Stimulated activated CD8-positive, alpha-beta memory T cell treated with anti-CD3 and anti-CD28 coated beads, Interleukin-15, amount 100 ng/mL, for 48 hours (primary cell): ENCODE measurements at regions not wholly inside any gene's neighbourhood (a gene's known extent, or its start where the extent isn't known, plus 50 kb on each side); places are given as distances from the start of the nearest gene placed in this dataset.

Experiments
- DNase-seq, 2 donors: peaks; one replicate each; pipeline ENCODE4 v3.0.0-alpha.2; 2020; ENCODE audit warnings: low read depth in 2 of 2

DNA sequence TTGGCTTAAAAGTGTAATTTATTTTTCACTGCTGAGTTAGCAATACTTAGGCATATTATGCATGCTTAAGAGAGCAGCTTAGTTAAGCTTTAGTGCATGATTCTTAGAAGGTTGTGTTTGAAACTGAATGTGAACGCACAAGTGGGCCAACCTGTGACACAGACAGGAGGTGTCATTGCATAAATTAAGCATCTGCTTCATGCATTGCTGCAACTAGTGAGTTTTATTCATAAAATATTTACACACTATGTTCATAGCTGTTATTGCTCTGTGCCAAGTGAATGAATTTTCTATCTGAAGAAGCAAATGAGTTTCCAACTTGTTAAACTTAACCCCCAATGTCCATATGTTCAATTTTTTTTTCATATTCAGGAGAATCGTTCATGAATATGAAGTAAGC, 806.4 kb downstream of the GALR1 start:
- no peak for DNase-seq

DNA sequence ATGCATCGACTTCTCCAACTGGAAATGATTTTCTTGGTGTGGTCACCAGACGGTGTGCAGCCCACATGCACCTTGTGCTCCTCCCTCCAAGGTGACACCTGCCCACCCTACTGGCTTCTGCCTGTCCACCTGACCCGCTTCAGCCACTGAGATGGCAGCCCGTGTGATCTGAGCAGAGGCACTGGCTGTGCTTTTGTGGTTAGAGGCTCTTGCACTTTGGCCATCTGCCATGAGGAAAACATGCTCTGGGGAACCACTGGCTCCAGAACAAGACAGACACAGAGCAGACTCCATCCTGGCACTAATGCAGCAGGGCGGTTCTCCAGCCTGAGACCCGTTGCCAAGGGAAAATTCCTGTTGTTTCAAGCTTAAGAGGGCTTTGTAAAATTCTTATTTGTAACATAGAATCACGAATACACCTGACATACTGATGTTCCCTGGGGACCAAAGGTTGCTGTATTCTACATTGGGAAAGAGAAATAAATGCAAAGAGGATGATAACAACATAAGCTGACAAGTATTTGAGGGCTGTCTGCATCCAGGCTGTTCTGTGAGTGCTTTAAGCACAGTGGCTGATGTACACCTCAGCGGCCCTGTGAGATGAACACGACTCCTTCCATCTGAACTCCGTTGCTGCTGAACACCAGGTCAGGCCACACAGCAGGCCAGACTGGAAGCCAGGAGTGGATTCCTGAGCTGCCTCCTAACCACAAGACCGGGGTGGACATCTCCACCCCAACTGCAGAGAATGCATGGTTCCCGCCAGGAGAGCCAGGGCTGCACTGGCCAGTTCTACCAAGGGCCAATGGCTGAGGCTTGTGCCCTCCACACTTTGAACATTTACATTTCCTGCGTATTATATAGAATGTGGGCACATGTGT, 820.4 kb downstream of the GALR1 start:
- no peak for DNase-seq

DNA sequence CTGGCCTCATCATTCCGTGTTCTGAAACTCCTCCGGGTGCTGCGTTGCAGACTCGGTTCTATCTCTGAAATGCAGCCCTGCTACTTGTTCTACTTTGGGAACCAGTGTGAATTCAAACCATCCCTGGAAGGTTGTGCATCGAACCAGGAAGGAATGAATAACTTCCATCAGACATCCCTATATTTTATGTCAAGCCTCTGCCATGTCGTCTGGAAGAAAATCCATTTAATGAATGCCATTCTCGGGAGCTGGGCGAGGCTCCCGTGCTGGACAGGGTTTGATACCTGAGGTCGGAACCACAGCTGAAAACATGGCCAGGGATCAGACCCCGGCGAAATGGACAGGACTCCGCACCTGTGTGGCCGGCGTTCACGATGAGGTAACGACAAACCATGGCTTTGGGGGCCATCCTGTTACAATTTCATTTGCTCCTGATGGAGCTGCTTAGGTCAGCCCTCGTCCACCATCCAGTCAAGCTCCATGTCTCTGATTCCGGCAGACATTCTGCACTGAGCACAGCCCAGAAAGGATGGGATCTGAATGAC, 821.6 kb downstream of the GALR1 start:
- no peak for DNase-seq

DNA sequence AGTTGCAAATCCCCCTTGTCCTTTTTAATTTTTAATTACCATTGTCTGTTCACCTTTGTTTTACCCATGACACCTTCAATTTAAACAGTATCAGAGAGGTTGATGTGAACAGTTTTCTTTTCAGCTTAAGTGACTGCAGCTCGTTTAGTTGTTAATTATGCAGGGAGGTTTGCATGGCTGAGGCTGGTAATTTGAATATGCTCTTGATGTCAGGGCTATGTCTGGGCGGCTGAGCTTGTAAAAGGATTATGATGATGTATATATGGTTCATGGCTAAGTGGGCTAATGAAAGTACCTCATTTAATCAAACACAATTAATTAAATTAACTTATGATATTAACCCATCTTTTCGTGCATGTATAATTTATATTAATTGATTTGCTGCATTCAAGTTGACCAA, 822.1 kb downstream of the GALR1 start:
- DNase-seq: no peak

- no peak for DNase-seq
Measured at GRCh38 chr18:78072375-78072774, 822.7 kb downstream of the GALR1 start.

GRCh38 chr18:78073275-78073674, 823.6 kb downstream of the GALR1 start:
- DNase-seq: no peak

DNA sequence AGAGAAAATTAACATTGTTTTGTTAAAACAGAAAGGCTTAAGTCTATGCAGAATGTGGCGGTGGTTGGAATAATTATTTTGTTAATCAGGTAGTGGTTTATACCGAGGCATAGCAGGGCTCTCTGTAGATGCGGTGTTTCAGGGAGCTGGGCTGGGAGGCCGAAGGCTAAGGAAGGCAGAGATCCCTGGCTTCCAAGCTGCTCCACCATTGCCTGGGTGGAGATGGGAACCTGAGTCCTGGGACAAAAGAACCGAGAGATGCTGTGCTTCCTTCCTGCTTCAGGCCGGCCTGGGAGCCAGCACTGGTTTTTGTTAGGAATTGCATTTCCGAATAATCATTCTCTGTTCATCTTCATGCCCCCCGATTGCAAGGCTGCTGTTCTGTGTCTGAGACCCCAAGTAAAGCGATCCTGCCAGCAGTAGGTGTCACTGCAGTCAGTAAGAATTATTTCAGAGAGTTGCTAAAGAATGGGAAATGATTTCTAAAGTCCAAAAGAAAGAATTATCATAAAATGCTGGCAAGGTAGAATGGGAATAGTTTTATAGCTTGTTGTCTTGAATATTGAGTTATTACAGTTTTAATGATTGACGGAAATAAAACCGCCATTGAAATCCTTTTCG, 824.9 kb downstream of the GALR1 start:
- no peak for DNase-seq

DNA sequence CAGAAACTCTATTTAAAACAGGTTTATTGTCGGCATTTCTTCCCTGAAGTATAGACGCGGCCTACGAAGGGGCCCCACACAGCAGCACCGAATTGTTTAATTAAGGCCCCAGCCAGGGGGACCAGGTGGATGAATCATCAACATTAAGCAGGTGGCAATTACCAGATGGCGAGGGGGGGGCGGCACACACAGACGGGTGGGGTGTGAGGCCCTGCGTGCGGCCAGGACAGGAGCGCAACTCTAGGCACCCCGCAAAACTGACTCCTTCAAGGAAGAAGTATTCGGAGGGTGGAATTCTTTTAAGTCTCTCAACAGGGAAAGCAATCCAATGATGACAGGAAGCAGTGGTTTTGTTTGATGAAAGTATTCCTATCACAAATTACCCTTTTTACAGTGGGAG, 830.4 kb downstream of the GALR1 start:
- DNase-seq: no peak

GRCh38 chr18:78080761-78081160, 831.1 kb downstream of the GALR1 start:
- no peak for DNase-seq

GRCh38 chr18:78082816-78083215, 833.2 kb downstream of the GALR1 start:
- DNase-seq: no peak

- no peak for DNase-seq
Measured at GRCh38 chr18:78085241-78086185, 835.9 kb downstream of the GALR1 start.

DNA sequence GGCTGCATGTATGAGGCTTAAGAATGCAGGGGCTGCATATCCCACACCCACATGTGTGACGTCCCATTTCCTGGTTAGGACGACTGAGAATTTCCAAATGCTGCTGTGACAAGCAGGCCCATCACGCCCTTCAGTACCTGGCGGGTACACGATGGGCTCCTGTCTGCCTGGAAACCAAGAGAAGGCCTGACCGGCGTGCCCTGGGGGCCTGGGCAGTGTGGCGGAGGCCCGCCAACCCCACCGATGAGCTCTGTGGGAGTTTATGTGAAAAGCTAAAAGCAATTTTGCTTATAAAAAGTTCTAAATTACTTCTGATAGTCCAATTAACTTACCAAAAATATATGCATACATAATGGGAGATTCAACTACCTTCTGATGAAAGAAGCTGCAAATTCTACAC, 837.3 kb downstream of the GALR1 start:
- no peak for DNase-seq

DNA sequence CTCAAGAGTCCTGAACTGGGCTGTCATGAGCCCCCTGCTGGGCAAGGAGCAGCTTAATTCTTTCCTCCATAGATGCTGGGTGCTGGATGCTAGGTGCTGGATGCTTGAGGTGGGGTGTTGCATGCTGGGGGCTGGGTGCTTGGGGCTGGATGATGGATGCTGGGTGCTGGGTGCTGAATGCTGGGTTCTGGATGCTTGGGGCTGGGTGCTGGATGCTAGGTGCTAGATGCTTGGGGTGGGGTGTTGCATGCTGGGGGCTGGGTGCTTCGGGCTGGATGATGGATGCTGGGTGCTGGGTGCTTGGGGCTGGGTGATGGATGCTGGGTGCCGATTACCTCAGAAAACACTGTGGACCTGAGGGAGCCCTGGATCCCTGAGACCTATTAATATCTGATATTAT, 837.7 kb downstream of the GALR1 start:
- no peak for DNase-seq

DNA sequence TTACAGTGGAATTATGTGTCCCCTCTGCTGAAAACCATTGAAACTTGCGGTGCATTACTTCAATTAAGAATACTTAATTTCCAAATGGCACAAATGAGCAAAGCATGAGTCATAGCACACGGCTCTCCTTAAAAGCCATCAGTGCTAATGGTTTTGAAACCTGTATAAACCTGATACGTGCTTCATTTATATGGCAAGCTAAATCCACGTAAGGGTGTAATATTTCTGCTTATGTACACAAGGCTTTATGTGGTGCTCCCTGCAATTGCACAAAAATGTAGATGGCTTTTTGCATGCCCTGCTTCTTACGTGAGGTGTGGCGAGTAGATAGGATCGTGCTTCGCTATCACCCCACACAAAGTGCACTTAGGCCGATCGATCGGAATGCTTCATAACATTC, 840.9 kb downstream of the GALR1 start:
- DNase-seq: no peak

DNA sequence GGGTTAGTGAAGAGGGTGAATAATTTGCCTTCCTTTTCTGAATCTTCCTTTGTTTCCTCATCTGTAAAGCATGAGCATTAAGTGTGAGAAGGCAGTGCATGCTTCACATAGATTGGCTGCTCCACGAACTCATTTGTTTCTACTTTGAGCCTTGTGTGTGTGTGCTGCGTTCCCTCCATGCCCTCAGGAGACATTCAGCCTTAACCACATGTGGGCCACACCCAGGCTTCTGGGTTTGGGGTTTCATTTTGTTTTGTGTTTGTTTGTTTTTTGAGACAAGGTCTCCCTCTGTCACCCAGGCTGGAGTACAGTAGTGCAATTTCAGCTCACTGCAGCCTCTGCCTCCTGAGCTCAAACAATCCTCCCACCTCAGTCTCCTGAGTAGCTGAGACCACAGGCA, 843.3 kb downstream of the GALR1 start:
- DNase-seq: no peak

GRCh38 chr18:78099979-78100588, 850.4 kb downstream of the GALR1 start:
- no peak for DNase-seq

DNA sequence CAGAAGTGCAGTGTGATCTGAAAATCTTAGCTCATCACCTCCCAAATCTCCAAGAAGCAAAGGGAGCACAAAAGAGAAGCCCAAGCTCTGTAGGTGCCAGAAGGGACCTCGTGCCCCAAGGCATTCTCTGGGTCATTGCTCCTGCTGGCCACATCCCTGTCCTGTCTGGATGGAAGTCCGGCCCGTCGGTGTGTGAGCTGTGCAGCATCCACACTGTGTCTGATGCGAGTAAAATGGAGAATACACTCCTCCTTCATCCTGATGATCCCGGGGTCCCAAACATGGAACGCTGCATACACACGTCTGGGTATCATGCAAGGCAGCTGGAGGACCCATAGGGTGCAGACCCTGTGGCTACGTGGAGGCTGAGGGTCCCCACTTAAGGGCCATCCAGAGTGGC, 851.4 kb downstream of the GALR1 start:
- no peak for DNase-seq

GRCh38 chr18:78102135-78102534, 852.5 kb downstream of the GALR1 start:
- no peak for DNase-seq

DNA sequence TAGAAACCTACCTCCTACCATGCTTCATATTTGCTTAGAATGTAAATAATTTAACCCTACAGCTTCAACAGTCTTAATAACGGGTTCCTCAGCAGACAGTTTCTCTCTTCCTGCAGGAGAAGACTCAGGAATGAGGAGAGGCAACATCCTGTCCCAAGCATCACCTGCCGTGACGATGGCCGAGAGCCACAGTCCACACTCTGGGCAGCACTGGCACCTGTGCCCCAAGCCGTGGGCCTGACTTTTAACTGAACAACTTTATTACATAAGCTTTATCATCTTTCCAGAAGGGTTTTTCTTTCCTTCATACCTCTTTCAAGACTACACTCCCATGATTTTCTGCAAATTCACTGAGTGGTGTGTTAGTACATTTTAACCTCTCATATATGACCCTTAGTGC, 856.0 kb downstream of the GALR1 start:
- no peak for DNase-seq

DNA sequence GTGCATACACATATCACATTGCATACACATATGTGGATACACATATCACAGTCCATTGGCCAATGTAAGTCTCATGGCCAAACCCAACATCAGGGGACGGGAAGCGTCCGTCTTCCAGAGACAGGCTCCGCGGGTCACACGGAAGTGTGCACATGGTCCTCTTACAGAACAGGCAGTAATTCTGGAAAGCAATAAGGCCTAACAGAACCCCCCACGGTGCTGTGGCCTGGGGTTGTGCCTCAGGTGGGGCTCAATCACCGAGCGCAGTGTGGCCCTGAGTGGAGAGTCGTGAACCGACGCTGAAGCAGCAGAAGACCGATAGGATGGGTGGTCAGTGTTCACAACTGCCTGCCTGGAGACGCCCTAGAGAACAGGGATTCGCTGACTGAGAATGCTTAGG, 857.3 kb downstream of the GALR1 start:
- no peak for DNase-seq

DNA sequence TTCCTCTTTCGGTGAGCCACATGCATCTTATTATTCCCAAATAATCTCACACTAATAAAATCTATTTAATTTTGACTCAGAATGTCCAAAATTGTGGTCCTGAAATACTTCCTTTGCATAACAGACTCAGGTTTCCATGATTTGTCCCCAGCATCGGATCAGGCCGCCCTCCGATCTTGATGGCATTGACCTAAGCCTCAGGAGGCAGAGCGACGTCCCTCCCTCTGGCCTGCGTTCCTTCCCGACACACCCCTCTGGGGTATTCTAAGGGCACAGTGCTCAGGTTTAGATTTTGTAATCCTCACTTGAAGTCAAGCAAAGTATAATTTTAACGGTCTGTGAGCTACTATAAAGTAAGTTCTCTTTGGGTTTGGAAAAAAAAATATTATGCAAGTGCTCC, 857.7 kb downstream of the GALR1 start:
- no peak for DNase-seq

DNA sequence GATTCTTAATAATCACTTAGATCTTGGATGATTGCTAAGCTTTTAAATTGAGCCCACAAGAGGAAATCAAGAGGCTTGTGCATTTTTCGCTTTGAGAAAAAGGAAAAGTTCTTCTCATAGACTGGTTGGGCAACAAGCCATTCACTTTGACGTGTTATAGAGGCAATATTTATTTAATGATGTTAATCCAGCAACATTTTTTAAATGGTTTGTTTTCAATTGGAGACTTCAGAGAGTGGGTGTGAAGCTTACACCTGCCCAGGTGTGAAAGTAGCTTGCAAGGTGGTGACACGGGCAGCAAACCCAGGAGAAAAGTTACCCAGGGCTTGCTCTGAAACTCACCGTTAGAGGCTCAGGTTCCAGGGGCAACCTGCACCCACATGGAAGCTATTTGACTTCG, 858.9 kb downstream of the GALR1 start:
- no peak for DNase-seq
